Loucy (cell line): ENCODE measurements at regions not wholly inside any gene's neighbourhood (a gene's known extent, or its start where the extent isn't known, plus 50 kb on each side); places are given as distances from the start of the nearest gene placed in this dataset.

Source experiments
- H2AFZ ChIP-seq: fragments of 200-600 bp; sonication (generic); 2 replicates; pipeline ENCODE4 v1.6.0; 2016; ENCODE audit warnings: antibody characterized with exemption, mild to moderate bottlenecking, low read length, moderate library complexity
- H3F3A ChIP-seq: fragments of 200-600 bp; 2 replicates; pipeline ENCODE4 v1.6.0; 2016; ENCODE audit warnings: antibody characterized with exemption, low read depth, mild to moderate bottlenecking
- H3K27me3 ChIP-seq: fragments of 200-600 bp; sonication (generic); 2 replicates; pipeline ENCODE4 v1.6.1; 2014; ENCODE audit warnings: low read length, mild to moderate bottlenecking; ENCODE audit not compliant: insufficient read depth, poor library complexity, severe bottlenecking
- H3K36me3 ChIP-seq: fragments of 200-600 bp; sonication (generic); 2 replicates; pipeline ENCODE4 v1.6.1; 2016; ENCODE audit warnings: low read length; ENCODE audit not compliant: insufficient read depth
- H3K4me1 ChIP-seq: fragments of 200-600 bp; sonication (generic); 2 replicates; pipeline ENCODE4 v1.5.1; 2014; ENCODE audit warnings: low read length, mild to moderate bottlenecking; ENCODE audit not compliant: insufficient read depth, poor library complexity, severe bottlenecking
- H3K4me2 ChIP-seq: fragments of 200-600 bp; sonication (generic); 2 replicates; pipeline ENCODE4 v1.6.0; 2014; ENCODE audit warnings: antibody characterized with exemption, low read length, low read depth, mild to moderate bottlenecking; ENCODE audit not compliant: poor library complexity, severe bottlenecking
- H3K4me3 ChIP-seq: fragments of 200-600 bp; sonication (generic); 2 replicates; pipeline ENCODE4 v1.5.1; 2014; ENCODE audit warnings: low read length, mild to moderate bottlenecking, mixed read lengths; ENCODE audit not compliant: poor library complexity, severe bottlenecking
- H3K79me2 ChIP-seq: fragments of 200-600 bp; sonication (generic); 2 replicates; pipeline ENCODE4 v1.6.1; 2014; ENCODE audit warnings: low read length; ENCODE audit not compliant: insufficient read depth
- H3K9ac ChIP-seq: fragments of 200-600 bp; sonication (generic); 2 replicates; pipeline ENCODE4 v1.6.0; 2014; ENCODE audit warnings: mild to moderate bottlenecking, low read depth, low read length, moderate library complexity; ENCODE audit not compliant: poor library complexity, severe bottlenecking
- H3K9me2 ChIP-seq: fragments of 200-600 bp; sonication (generic); replicated peaks from 2 replicates; pipeline ENCODE4 v1.6.1; 2016; ENCODE audit warnings: low read depth, low read length, mixed read lengths
- H3K9me3 ChIP-seq: fragments of 200-600 bp; sonication (generic); 2 replicates; pipeline ENCODE4 v1.6.1; 2014; ENCODE audit warnings: mild to moderate bottlenecking, antibody characterized with exemption, low read length, low read depth; ENCODE audit not compliant: insufficient read depth
- H4K20me1 ChIP-seq: fragments of 200-600 bp; sonication (generic); 2 replicates; pipeline ENCODE4 v1.6.0; 2014; ENCODE audit warnings: antibody characterized with exemption, low read length, mild to moderate bottlenecking; ENCODE audit not compliant: insufficient read depth, poor library complexity, severe bottlenecking
- CTCF ChIP-seq: fragments of 200-600 bp; sonication (generic); conservative IDR thresholded peaks from 2 replicates; pipeline ENCODE4 v1.5.1; 2014; ENCODE audit warnings: mild to moderate bottlenecking, antibody characterized with exemption, low read length
- EZH2phosphoT487 ChIP-seq: fragments of 200-600 bp; IDR thresholded peaks from 2 replicates; pipeline ENCODE4 v1.6.1; 2018; ENCODE audit warnings: antibody characterized with exemption, mild to moderate bottlenecking, moderate library complexity, borderline replicate concordance

DNA sequence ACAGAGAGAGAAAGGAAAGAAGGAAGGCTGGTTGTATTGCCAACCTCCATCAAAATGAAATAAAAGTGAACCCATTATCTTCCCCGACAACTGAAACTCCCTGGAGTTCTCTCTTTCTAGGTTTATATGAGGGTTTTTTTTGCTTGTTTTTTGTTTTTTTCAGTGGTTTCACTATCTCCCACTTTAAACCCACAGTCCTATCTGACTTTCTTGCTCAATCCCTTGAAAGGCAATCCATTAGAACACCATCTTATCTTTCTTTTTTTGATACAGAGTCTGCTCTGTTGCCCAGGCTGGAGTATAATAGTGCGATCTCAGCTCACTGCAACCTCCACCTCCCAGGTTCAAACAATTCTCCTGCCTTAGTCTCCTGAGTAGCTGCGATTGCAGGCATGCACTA, 158.0 kb upstream of the MIR17HG start:
- no peaks in the 10 kb centered on the region for H3K9me3 ChIP-seq
- no peaks in the 10 kb centered on the region for H3K27me3 ChIP-seq

DNA sequence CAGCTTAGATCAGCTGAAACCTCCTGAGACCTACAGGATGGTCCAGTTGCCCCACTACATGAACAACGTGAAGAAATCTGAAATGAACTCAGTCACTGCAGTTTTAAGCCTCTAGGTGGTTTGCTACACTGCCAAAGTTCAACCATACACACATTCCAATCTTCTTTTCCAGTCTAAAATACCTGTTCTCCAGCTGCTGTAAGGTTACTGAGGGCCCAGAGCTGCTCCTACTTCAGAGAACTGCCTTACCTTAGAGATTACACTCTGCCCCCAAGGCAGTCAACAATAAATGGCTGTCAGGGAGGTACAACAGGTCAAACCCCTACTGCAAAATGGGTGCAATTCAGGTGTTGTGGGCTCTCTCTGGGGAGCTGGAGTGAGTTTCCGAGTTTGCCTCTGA, 154.1 kb upstream of the MIR17HG start:
- Histone ChIP-seq H3K9me3 (no peaks in the 10 kb centered on the region), H3K4me2 (no peak overlapping the region), H3K9ac (no peak overlapping the region), H3K4me3 (no peak overlapping the region), H3K4me1 (no peaks in the 10 kb centered on the region), H4K20me1 (no peaks in the 10 kb centered on the region), H2AFZ (no peak overlapping the region), H3K79me2 (no peaks in the 10 kb centered on the region), H3K27me3 (no peaks in the 10 kb centered on the region), H3K36me3 (no peaks in the 10 kb centered on the region), H3F3A (no peaks in the 10 kb centered on the region), H3K9me2 (no peaks in the 10 kb centered on the region)
- TF ChIP-seq CTCF (no peak), EZH2phosphoT487 (no peak)

More for the DNA sequence above, 158.0 kb upstream of the MIR17HG start:
- Histone ChIP-seq H3K9ac (no peak overlapping the region), H3K4me2 (no peak overlapping the region), H3K36me3 (no peaks in the 10 kb centered on the region), H2AFZ (no peak overlapping the region), H3K79me2 (no peaks in the 10 kb centered on the region), H3K4me1 (no peaks in the 10 kb centered on the region), H3K9me2 (no peaks in the 10 kb centered on the region), H4K20me1 (no peaks in the 10 kb centered on the region), H3K4me3 (no peak overlapping the region), H3F3A (no peaks in the 10 kb centered on the region)
- TF ChIP-seq CTCF (no peak), EZH2phosphoT487 (no peak)

- no peaks in the 10 kb centered on the region for H4K20me1 ChIP-seq
- TF ChIP-seq EZH2phosphoT487 (no peak), CTCF (no peak)
- H3K79me2 ChIP-seq: no peaks in the 10 kb centered on the region
- no peak overlapping the region for H3K9ac ChIP-seq
- H3K36me3 ChIP-seq: no peaks in the 10 kb centered on the region
- H3K27me3 ChIP-seq: no peaks in the 10 kb centered on the region
- no peak overlapping the region for H3K4me2 ChIP-seq
- H2AFZ ChIP-seq: no peak overlapping the region
- no peaks in the 10 kb centered on the region for H3F3A ChIP-seq
- H3K9me3 ChIP-seq: no peaks in the 10 kb centered on the region
- H3K9me2 ChIP-seq: no peaks in the 10 kb centered on the region
- no peaks in the 10 kb centered on the region for H3K4me1 ChIP-seq
- H3K4me3 ChIP-seq: no peak overlapping the region
These were observed 151.7 kb upstream of the MIR17HG start for GRCh38 chr13:91195789-91196188.
